ENCODE measurements at regions not wholly inside any gene's neighbourhood (a gene's known extent, or its start where the extent isn't known, plus 50 kb on each side); places are given as distances from the start of the nearest gene placed in this dataset.

- no peak overlapping the region for H3K27ac ChIP-seq (replicated peaks)
- no peak overlapping the region for H3K4me3 ChIP-seq (replicated peaks; ENCODE audit: insufficient read depth, low read length)
- no peak for TF ChIP-seq SPI1 (IDR thresholded peaks at IDR 0.05; ENCODE audit: borderline replicate concordance, low read depth)
- no peak for TF ChIP-seq REST (IDR thresholded peaks at IDR 0.05; ENCODE audit: insufficient replicate concordance, low read depth)
- no peak for TF ChIP-seq POLR2AphosphoS5 (IDR thresholded peaks at IDR 0.05; ENCODE audit: low read depth)
- no peak for TF ChIP-seq GABPA (IDR thresholded peaks at IDR 0.05; ENCODE audit: low read depth)
- TF ChIP-seq CTCF (IDR thresholded peaks at IDR 0.05; ENCODE audit: insufficient read depth, low read length): no peak
- no peak for DNase-seq (ENCODE audit: low read depth in 1 of 2, low spot score in 1 of 2)
- H3K27me3 ChIP-seq (ENCODE audit: insufficient read depth, poor library complexity, severe bottlenecking): no peaks in the 10 kb centered on the region
These were observed 87.7 kb upstream of the SRD5A3 start for GRCh38 chr4:55258152-55258865.

GRCh38 chr4:55259294-55259693, 86.7 kb upstream of the SRD5A3 start:
- TF ChIP-seq GABPA (IDR thresholded peaks at IDR 0.05; ENCODE audit: low read depth): no peak
- no peak for TF ChIP-seq POLR2AphosphoS5 (IDR thresholded peaks at IDR 0.05; ENCODE audit: low read depth)
- no peak for TF ChIP-seq REST (IDR thresholded peaks at IDR 0.05; ENCODE audit: insufficient replicate concordance, low read depth)
- TF ChIP-seq CTCF (IDR thresholded peaks at IDR 0.05; ENCODE audit: insufficient read depth, low read length): no peak
- no peak for TF ChIP-seq SPI1 (IDR thresholded peaks at IDR 0.05; ENCODE audit: borderline replicate concordance, low read depth)
- no peak for DNase-seq (ENCODE audit: low read depth in 1 of 2, low spot score in 1 of 2)
- no peaks in the 10 kb centered on the region for H3K27me3 ChIP-seq (ENCODE audit: insufficient read depth, poor library complexity, severe bottlenecking)
- H3K27ac ChIP-seq (replicated peaks): no peak overlapping the region
- no peak overlapping the region for H3K4me3 ChIP-seq (replicated peaks; ENCODE audit: insufficient read depth, low read length)

- TF ChIP-seq POLR2AphosphoS5 (IDR thresholded peaks at IDR 0.05; ENCODE audit: low read depth) (no peak), GABPA (IDR thresholded peaks at IDR 0.05; ENCODE audit: low read depth) (no peak), CTCF (IDR thresholded peaks at IDR 0.05; ENCODE audit: insufficient read depth, low read length) (no peak), REST (IDR thresholded peaks at IDR 0.05; ENCODE audit: insufficient replicate concordance, low read depth) (no peak), SPI1 (IDR thresholded peaks at IDR 0.05; ENCODE audit: borderline replicate concordance, low read depth) (no peak)
- no peak overlapping the region for H3K27ac ChIP-seq (replicated peaks)
- no peak overlapping the region for H3K4me3 ChIP-seq (replicated peaks; ENCODE audit: insufficient read depth, low read length)
- no peak for DNase-seq (ENCODE audit: low read depth in 1 of 2, low spot score in 1 of 2)
- no peaks in the 10 kb centered on the region for H3K27me3 ChIP-seq (ENCODE audit: insufficient read depth, poor library complexity, severe bottlenecking)
These were observed 76.6 kb upstream of the SRD5A3 start for GRCh38 chr4:55269470-55269869.
